ENCODE measurements at regions not wholly inside any gene's neighbourhood (a gene's known extent, or its start where the extent isn't known, plus 50 kb on each side); places are given as distances from the start of the nearest gene placed in this dataset.
"Not testable (repeated sequence)": the region's sequence is repeated elsewhere in the genome, so short reads cannot be mapped to it uniquely, and the experiment has no call there.

- no peak for DNase-seq
Measured at GRCh38 chr1:208349694-208350330, 105.6 kb upstream of the PLXNA2 start.

DNA sequence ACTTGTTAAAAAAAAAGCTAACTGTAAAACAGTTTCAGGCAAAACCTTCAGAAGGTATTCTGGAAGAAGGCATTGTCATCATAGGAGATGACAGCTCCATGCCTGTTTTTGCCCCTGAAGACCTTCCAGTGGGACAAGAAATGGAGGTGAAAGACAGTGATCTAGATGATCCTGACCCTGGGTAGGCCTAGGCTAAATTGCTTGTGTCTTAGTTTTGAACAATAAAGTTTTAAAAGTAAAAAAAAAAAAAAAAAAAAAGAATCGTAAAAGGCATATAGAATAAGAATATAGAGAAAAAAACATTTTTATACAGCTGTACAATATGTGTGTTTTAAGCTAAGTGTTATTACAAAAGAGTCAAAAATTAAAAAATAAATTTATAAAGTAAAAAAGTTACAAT lies 106.6 kb upstream of the PLXNA2 start:
- DNase-seq, result no peak

DNA sequence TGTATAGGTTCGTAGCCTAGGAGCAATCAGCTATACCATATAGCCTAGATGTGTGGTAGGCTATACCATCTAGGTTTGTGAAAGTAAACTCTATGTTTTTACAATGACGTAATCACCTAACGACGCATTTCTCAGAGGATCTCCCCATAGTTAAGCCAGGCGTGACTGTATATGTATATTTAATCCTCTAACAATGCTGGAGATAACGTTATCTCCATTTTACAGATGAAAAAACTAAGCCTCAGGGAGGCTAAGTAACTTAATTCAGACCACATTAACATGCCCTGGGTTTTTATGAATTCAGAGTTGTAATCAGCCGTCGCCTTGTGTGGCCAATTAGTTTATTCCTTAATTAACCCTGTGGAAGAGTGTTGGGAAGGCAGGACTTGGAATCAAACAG lies 107.7 kb upstream of the PLXNA2 start:
- DNase-seq, result no peak

DNA sequence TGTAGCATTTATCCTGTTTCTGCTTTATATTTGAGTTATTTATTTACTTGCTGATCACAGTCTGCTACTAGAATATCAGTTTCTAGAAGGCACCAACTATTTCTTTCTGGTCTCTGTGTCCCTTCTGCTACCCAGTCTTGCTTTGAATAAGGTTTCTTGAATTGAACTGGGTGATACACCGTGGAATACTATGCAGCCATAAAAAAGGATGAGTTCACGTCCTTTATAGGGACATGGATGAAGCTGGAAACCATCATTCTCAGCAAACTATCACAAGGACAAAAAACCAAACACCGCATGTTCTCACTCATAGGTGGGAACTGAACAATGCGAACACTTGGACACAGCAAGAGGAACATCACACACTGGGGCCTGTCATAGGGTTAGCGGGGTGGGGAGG lies 109.6 kb upstream of the PLXNA2 start:
- DNase-seq, result not testable (repeated sequence)

DNA sequence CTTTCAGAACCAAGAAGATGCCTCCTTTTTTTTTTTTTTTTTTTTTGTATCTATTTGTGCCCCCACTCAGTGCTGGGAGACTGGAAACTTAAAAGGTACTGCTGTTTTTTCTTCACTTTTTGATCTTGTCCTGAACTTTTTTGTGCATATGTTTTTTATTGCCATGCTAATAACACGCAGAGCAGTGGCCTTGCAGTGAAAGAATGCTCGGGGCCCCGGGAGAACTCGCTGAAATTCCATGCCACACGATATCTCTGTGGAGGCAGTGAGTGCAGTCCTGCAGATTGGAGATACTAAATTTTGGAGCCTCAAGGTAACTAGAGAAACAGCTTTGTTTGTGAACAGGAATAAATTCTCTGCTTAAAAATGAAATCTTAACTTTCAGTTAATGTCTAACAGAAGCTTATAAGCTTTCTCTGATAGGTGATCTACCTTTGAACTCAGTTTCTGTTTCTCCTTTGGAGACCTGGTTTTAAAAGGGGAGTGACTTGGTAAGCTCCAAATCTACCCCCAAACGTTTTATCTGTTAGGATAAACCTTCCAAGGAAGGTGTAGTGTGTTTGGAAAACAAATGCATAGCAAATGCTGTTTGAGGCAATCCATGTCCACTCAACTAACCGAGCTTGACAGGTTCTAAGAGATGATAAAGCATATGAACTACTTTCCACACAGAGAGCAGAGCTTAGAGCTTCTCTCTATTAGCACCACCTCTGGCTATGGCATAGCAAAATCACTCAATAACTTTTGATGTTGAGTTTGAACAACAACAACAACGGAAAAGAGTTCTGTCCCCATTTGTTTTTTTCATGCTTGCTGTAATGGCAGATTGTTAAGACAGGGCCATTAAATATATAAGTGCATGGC lies 113.7 kb upstream of the PLXNA2 start:
- DNase-seq, result no peak

GRCh38 chr1:208358651-208359050 lies 114.5 kb upstream of the PLXNA2 start:
- no peak for DNase-seq

- DNase-seq, result no peak
Measured at GRCh38 chr1:208362011-208362410, 117.8 kb upstream of the PLXNA2 start.

GRCh38 chr1:208366559-208366958 lies 122.4 kb upstream of the PLXNA2 start:
- DNase-seq, result no peak

- DNase-seq, result no peak
Measured at GRCh38 chr1:208369045-208369444, 124.9 kb upstream of the PLXNA2 start.

- DNase-seq, result no peak
Measured at GRCh38 chr1:208369658-208370057, 125.5 kb upstream of the PLXNA2 start.

DNA sequence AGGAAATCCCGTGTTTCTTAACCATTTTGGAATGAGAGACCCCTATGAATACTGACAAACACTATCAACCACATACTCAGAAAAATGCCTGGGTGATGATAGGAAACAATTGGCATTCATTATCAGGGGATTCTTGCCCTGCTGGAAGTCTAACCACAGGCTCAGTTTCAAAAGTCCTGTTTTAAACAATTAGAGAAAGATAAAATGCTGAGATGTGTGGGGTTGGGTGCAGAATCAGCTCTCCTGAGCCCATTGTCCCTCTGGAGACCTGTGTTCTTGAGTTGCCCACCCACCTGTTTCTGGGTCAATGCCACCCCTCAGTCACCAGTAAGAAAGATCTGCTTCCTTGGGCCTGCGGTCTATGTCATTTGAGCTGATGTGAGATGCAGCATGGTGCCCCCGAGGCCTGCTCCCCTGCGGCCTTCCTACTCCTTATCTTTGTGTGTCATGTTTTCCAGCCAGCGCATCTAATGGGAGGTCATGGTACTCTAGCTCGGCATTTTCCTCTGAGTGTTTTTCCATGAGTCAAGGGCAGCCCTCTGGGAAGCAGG lies 130.3 kb upstream of the PLXNA2 start:
- DNase-seq, result no peak

- DNase-seq, result no peak
Measured at GRCh38 chr1:208381481-208381880, 137.3 kb upstream of the PLXNA2 start.

GRCh38 chr1:208387908-208388811 lies 144.0 kb upstream of the PLXNA2 start:
- DNase-seq, result no peak

- DNase-seq, result no peak
Measured at GRCh38 chr1:208393416-208393815, 149.2 kb upstream of the PLXNA2 start.

GRCh38 chr1:208393826-208394225 lies 149.6 kb upstream of the PLXNA2 start:
- DNase-seq, result no peak

DNA sequence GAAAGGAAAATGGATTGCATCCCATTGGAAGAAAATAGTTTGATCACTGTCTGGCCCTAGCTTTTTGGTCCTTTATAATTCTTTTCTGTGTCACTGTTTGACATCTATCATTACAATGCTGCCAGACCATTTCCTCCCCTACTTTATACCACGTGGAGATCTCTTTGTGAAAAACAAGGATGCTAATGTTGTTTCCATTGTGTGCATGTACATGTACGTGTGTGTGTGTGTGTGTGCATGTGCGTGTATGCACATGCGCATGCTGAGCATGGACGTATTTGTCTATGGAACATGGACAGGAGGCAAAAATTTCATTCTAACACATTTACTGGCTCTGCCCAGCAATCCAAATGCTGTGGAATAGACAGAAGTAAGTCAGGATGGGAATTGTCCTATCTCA lies 153.1 kb upstream of the PLXNA2 start:
- no peak for DNase-seq

- no peak for DNase-seq
Measured at GRCh38 chr1:208405014-208405413, 160.8 kb upstream of the PLXNA2 start.

DNA sequence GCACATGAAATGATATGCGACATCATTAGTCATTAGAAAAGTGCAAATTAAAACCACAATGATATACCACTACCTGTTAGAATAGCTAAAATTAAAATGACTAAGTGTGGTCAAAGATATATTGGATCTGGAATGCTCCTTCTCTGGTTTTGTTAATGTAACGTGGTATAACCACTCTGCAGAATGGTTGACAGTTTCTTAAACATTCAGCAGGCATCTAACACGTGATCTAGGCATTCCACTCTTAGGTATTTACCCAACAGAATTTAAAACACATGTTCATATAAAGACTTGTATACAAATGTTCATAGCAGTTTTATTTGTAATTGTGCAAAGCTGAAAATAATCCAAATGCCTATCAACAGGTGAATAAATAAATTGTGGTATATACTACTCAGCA lies 165.0 kb upstream of the PLXNA2 start:
- no peak for DNase-seq

- DNase-seq, result no peak
Measured at GRCh38 chr1:208410409-208410808, 166.2 kb upstream of the PLXNA2 start.

GRCh38 chr1:208413006-208413405 lies 168.8 kb upstream of the PLXNA2 start:
- DNase-seq, result no peak

DNA sequence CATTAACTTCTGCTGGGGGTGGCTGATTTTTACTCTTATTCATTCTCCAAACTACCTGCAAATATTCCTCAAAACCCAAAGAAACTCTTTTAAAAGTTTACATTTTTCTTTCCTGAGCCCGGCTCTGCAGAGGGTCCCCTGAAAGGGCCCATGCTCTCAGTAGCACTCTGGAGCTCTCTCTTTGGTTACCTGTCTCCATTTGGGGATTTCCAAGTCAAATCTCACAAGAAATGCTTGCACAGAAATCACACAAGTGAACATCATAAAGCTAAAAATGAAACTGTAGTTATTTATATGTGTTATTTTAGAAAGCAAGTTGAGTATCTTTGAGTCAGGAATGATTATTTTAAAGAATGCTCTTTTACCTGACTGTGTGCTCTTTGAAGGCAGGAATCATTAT lies 174.5 kb upstream of the PLXNA2 start:
- no peak for DNase-seq

GRCh38 chr1:208419746-208420420 lies 175.7 kb upstream of the PLXNA2 start:
- DNase-seq, result no peak

DNA sequence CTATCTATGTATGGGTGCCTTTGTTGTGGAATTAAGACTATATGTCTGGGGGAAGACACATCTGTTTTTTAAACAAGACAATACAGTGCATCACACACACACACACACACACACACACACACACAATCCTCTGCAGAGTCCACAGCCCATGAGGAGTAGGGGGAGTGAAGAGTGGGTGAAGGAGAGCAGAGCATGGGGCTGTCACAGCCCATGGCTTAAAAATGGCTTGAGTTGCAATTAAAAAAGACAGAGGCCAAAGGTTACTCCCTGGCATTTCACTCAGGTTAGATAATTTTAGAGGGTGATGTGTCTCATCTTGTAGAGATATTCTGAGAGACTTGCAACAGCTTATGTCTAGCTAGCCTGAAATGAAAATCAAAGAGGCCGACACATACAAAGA lies 176.5 kb upstream of the PLXNA2 start:
- DNase-seq, result no peak
